HUES48 (cell line): ENCODE measurements at regions not wholly inside any gene's neighbourhood (a gene's known extent, or its start where the extent isn't known, plus 50 kb on each side); places are given as distances from the start of the nearest gene placed in this dataset.
"Not testable (repeated sequence)": the region's sequence is repeated elsewhere in the genome, so short reads cannot be mapped to it uniquely, and the experiment has no call there.

Source experiments
- H3K27ac ChIP-seq: one replicate; pipeline ENCODE4 v1.7.0; 2013; ENCODE audit warnings: low read depth, low read length, inconsistent platforms
- H3K27me3 ChIP-seq: 2 replicates; pipeline ENCODE4 v1.6.1; 2013; ENCODE audit warnings: mild to moderate bottlenecking, low read length; ENCODE audit not compliant: control insufficient read depth, insufficient read depth
- H3K36me3 ChIP-seq: 2 replicates; pipeline ENCODE4 v1.6.1; 2013; ENCODE audit warnings: low read length; ENCODE audit not compliant: control insufficient read depth, insufficient read depth
- H3K4me1 ChIP-seq: 2 replicates; pipeline ENCODE4 v1.6.1; 2013; ENCODE audit warnings: mild to moderate bottlenecking, low read length; ENCODE audit not compliant: control insufficient read depth, insufficient read depth
- H3K4me3 ChIP-seq: 2 replicates; pipeline ENCODE4 v1.5.1; 2013; ENCODE audit warnings: mild to moderate bottlenecking, low read depth, low read length
- H3K9ac ChIP-seq: 2 replicates; pipeline ENCODE4 v1.6.1; 2013; ENCODE audit warnings: mild to moderate bottlenecking, low read depth, low read length, moderate library complexity
- H3K9me3 ChIP-seq: 2 replicates; pipeline ENCODE4 v1.6.1; 2013; ENCODE audit warnings: low read length; ENCODE audit not compliant: control insufficient read depth, insufficient read depth

DNA sequence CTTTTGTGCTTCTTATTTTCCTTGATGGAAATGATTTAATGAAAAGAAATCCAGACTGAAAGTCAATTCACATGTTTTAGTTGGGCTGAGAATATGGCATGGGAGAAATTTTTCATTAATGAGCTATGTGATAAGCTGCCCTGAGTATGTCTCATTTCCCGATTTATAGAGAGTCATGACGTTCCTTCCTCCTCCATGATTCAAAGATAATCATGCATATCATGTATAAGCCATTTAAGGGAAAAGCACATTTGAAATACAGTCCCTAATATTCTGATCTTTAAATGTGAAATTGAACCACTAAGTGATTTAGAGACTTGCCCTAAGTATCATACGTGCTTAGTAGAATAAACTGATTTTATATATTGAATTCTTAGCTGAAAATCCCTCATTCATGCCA lies 840.9 kb downstream of the PCDH17 start:
- no peaks in the 10 kb centered on the region for H3K36me3 ChIP-seq
- no peaks in the 10 kb centered on the region for H3K27me3 ChIP-seq
- H3K9me3 ChIP-seq, result no peaks in the 10 kb centered on the region
- no peak overlapping the region for H3K27ac ChIP-seq
- no peak overlapping the region for H3K9ac ChIP-seq
- H3K4me1 ChIP-seq, result peaks cover 11% of the 10 kb centered on the region
- no peak overlapping the region for H3K4me3 ChIP-seq

DNA sequence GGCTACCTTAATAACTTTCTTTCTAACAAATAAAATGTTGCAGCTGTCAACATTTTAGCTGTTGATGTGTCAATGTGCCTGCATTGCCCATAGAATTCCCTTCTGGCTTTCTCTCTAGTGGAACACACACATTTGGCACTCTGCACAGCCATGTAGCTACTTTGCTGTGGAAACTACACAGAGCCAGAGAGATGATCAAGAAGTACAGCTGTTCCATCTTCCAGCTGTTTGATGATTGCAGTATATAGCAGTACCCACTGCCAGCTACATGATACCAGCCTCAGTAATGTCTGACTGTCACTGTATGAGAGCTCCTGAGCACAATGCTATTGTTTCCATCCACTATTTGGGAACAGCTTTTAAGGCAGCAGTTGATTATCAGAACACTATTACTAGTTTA lies 843.0 kb downstream of the PCDH17 start:
- no peaks in the 10 kb centered on the region for H3K27me3 ChIP-seq
- no peaks in the 10 kb centered on the region for H3K9me3 ChIP-seq
- no peak overlapping the region for H3K27ac ChIP-seq
- H3K4me3 ChIP-seq, result no peak overlapping the region
- H3K4me1 ChIP-seq, result peaks cover 11% of the 10 kb centered on the region
- H3K36me3 ChIP-seq, result no peaks in the 10 kb centered on the region
- H3K9ac ChIP-seq, result no peak overlapping the region

DNA sequence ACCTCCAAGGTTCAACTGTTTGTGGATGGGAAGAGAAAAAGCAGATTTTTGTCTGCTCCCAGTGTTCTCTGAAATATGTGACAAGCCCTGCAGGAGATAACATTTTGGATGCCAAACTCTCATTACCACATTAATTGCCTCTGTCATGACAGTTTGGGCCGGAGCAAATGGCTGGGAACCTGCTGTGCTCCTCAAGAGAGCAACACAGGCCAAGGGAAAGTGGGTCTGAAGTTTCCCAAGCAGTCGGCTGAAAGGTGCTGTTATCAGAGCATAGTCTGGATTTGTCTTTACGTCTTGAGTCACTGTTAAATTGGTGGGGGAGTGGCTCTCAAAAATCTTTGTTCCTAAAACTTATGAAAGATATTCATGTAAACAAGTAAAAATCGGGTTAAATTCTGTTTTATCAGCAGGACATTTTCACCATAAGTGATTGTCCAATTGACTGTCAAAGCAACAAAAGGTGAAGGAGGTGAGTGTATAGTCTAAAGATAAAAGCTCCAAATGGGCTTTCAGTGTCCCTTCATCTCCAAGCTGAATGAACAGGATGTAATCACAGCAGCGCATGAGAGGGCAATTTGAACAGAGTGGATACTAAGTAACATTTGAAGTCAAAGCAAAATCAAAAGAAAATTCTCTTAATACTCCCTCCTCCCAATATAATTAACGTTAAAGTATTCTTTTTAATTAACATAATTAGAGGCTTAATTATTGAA lies 844.8 kb downstream of the PCDH17 start:
- peak overlapping the region; percentile 15 for H3K27ac ChIP-seq
- H3K9me3 ChIP-seq, result no peaks in the 10 kb centered on the region
- no peaks in the 10 kb centered on the region for H3K27me3 ChIP-seq
- no peak overlapping the region; the same call in 1 of the 2 replicates for H3K4me3 ChIP-seq
- no peak overlapping the region for H3K9ac ChIP-seq
- peaks cover 11% of the 10 kb centered on the region for H3K4me1 ChIP-seq
- no peaks in the 10 kb centered on the region for H3K36me3 ChIP-seq

DNA sequence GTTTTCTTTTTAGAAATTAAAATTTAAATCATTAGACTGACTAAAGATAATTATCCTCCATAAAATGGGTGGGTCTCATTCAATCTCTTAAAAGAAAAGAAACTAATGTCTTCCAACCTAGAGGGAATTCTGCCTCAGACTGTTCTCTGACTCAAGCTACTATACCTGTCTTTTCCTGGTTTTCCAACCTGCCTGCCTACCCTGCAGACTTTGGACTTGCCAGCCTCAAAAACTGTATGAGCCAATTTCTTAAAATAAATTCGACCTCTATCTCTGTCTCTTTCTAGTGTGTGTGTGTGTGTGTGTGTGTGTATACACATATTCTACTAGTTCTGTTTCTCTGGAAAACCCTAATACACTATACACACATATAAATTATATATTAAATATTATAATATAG lies 847.3 kb downstream of the PCDH17 start:
- no peaks in the 10 kb centered on the region for H3K9me3 ChIP-seq
- H3K4me3 ChIP-seq, result no peak overlapping the region
- H3K9ac ChIP-seq, result no peak overlapping the region
- peaks cover 11% of the 10 kb centered on the region for H3K4me1 ChIP-seq
- H3K27ac ChIP-seq, result no peak overlapping the region
- no peaks in the 10 kb centered on the region for H3K36me3 ChIP-seq
- H3K27me3 ChIP-seq, result no peaks in the 10 kb centered on the region

DNA sequence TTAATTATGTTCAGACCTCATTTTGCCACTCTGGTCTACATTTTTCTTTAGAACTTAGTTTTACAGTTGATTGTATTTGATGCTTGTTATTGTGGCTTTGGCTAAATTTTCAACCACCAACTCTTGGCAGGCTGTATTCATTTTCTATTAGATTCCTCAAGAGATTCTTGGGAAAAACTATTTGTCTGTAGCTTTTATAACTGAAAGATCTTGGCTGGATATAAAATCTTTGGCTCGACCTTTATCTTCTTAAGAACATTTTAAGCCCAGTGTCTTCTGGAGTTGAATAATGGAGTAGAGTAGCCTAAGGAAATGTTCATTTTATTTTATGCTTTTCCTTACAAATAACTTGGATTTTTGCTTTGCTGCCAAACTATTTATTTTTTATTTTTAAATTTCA lies 848.5 kb downstream of the PCDH17 start:
- H3K36me3 ChIP-seq, result no peaks in the 10 kb centered on the region
- peaks cover 11% of the 10 kb centered on the region for H3K4me1 ChIP-seq
- H3K9ac ChIP-seq, result no peak overlapping the region
- H3K9me3 ChIP-seq, result no peaks in the 10 kb centered on the region
- H3K27ac ChIP-seq, result no peak overlapping the region
- no peak overlapping the region for H3K4me3 ChIP-seq
- no peaks in the 10 kb centered on the region for H3K27me3 ChIP-seq

DNA sequence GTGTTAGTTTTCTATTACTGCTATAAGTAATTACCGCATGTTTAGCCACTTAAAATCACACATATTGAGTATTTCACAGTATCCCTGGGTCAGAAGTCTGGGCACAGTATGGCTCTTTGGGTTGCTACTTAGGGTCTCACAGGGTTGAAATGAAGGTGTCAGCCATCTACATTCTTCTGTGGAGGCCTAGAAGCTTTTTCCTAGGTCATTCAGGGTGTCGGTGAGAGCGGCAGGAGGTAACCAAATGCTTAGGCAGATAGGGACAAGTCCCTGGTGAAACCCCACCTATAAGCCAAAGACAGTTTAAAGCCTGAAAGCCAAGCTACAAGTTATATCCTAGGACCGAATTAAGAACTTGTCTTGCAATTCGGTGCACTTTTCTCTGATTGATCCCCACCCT lies 856.7 kb downstream of the PCDH17 start:
- no peaks in the 10 kb centered on the region for H3K4me1 ChIP-seq
- H3K9ac ChIP-seq, result no peak overlapping the region
- no peak overlapping the region for H3K27ac ChIP-seq
- no peaks in the 10 kb centered on the region for H3K9me3 ChIP-seq
- no peaks in the 10 kb centered on the region for H3K36me3 ChIP-seq
- no peaks in the 10 kb centered on the region for H3K27me3 ChIP-seq
- no peak overlapping the region for H3K4me3 ChIP-seq

DNA sequence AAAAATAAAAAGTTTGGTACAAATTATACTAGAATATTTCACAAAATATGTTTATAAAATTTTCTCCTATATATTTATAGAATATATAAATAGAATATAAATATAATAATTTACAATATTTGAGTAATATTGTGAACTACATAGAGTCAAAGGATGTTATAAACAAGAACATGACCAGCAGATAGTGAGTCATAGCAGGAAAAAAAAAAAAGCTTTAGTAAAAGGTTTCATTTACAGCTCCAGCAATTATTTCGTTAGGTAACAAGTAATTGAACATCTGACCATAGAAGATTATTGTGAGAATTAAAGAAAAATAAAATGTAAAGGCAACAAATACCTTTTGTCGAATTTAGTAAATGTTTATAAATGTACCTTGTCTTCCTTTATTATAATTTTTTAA lies 864.1 kb downstream of the PCDH17 start:
- H3K9me3 ChIP-seq, result no peaks in the 10 kb centered on the region
- H3K4me1 ChIP-seq, result peaks cover 10% of the 10 kb centered on the region; the same call in 1 of the 2 replicates
- H3K36me3 ChIP-seq, result no peaks in the 10 kb centered on the region
- no peak overlapping the region for H3K4me3 ChIP-seq
- no peaks in the 10 kb centered on the region for H3K27me3 ChIP-seq
- no peak overlapping the region for H3K27ac ChIP-seq
- no peak overlapping the region for H3K9ac ChIP-seq

DNA sequence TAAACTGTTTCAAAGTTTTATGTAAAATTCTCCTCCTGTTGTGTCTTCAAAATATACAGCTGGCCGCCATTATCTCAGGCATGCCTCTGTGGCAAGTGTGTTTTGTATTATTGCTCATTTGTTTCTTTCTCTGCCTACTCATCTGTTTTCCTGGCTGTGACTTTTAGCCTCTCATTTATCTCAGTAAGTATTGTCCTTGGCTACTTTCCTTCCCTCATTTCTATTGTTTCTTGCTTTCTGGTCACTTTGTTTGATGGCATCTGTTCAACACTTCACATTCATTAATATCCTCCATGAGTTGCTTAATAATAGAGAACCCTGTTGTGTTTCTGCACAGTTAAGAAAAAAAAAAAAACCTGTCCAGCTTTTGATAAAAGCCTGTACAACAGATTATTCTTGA lies 869.4 kb downstream of the PCDH17 start:
- H3K4me3 ChIP-seq, result no peak overlapping the region
- H3K36me3 ChIP-seq, result no peaks in the 10 kb centered on the region
- H3K27ac ChIP-seq, result no peak overlapping the region
- no peaks in the 10 kb centered on the region for H3K27me3 ChIP-seq
- H3K4me1 ChIP-seq, result peaks cover 10% of the 10 kb centered on the region; the same call in 1 of the 2 replicates
- H3K9me3 ChIP-seq, result no peaks in the 10 kb centered on the region; the same call in 1 of the 2 replicates
- no peak overlapping the region for H3K9ac ChIP-seq

DNA sequence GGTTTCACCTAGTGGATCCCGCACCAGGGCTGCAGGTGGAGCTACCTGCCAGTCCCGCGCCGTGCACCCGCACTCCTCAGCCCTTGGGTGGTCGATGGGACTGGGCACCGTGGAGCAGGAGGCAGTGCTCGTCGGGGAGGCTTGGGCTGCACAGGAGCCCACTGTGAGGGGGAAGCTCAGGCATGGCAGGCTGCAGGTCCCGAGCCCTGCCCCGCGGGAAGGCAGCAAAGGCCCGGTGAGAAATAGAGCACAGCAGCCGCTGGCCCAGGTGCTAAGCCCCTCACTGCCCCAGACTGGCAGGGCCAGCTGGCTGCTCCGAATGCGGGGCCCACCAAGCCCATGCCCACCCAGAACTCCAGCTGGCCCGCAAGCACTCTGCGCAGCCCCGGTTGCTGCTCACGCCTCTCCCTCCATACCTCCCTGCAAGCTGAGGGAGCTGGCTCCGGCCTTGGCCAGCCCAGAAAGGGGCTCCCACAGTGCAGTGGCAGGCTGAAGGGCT lies 872.7 kb downstream of the PCDH17 start:
- H3K9me3 ChIP-seq, H3K4me3 ChIP-seq, H3K9ac ChIP-seq, H3K27ac ChIP-seq, H3K36me3 ChIP-seq, H3K4me1 ChIP-seq, H3K27me3 ChIP-seq: not testable (repeated sequence)

DNA sequence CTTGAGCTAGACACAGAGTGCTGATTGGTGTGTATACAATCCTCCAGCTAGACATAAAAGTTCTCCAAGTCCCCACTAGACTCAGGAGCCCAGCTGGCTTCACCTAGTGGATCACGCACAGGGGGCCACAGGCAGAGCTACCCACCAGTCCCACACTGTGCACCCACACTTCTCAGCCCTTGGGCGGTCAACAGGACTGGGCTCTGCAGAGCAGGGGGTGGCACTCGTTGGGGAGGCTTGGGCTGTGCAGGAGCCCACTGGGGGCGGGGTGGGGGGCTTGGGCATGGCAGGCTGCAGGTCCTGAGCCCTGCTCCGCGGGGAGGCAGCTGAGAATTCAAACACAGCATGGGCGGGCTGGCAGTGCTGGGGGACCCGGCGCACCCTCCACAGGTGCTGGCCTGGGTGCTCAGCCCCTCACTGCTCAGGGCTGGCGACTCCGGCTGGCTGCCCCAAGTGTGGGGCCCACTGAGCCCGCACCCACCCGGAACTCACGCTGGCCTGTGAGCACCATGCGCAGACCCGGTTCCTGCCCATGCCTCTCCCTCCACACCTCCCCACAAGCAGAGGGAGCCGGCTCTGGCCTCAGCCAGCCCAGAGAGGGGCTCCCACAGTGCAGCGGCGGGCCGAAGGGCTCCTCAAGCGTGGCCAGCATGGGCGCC lies 873.8 kb downstream of the PCDH17 start:
- H3K27ac ChIP-seq, H3K27me3 ChIP-seq, H3K9me3 ChIP-seq, H3K36me3 ChIP-seq, H3K4me1 ChIP-seq, H3K4me3 ChIP-seq, H3K9ac ChIP-seq: not testable (repeated sequence)

DNA sequence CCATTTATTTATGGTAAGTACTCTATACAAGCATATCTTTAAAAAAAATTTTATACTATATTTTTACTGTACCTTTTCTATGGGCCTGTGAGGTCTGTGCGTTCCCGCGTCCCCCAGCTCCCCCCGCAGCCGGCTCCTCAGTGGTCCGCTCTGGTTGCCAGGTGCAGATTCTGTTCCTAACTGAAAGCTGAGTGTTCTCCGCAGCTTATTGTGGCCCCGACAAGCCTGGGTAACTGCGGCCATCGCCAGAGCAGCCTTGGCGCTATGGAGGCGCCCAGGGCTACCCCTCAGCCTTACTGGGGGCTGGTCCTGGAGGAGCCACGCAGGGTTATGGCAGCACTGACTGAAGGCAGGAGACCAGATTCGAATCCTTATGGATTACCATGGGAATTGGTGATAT lies 896.8 kb downstream of the PCDH17 start:
- no peaks in the 10 kb centered on the region for H3K9me3 ChIP-seq
- H3K27ac ChIP-seq, result no peak overlapping the region
- no peaks in the 10 kb centered on the region for H3K36me3 ChIP-seq
- no peak overlapping the region for H3K4me3 ChIP-seq
- no peaks in the 10 kb centered on the region for H3K4me1 ChIP-seq
- H3K9ac ChIP-seq, result no peak overlapping the region
- H3K27me3 ChIP-seq, result no peaks in the 10 kb centered on the region
